ENCODE measurements at regions not wholly inside any gene's neighbourhood (a gene's known extent, or its start where the extent isn't known, plus 50 kb on each side); places are given as distances from the start of the nearest gene placed in this dataset.

- TF ChIP-seq, protein P1, sequence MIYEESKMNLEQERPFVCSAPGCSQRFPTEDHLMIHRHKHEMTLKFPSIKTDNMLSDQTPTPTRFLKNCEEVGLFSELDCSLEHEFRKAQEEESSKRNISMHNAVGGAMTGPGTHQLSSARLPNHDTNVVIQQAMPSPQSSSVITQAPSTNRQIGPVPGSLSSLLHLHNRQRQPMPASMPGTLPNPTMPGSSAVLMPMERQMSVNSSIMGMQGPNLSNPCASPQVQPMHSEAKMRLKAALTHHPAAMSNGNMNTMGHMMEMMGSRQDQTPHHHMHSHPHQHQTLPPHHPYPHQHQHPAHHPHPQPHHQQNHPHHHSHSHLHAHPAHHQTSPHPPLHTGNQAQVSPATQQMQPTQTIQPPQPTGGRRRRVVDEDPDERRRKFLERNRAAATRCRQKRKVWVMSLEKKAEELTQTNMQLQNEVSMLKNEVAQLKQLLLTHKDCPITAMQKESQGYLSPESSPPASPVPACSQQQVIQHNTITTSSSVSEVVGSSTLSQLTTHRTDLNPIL (CRISPR knock-in tag; IDR thresholded peaks at IDR 0.05; ENCODE audit: low read depth) = no peak
Observed at GRCh38 chr20:7090001-7090400, 322.5 kb downstream of the BMP2 start (continued).

DNA sequence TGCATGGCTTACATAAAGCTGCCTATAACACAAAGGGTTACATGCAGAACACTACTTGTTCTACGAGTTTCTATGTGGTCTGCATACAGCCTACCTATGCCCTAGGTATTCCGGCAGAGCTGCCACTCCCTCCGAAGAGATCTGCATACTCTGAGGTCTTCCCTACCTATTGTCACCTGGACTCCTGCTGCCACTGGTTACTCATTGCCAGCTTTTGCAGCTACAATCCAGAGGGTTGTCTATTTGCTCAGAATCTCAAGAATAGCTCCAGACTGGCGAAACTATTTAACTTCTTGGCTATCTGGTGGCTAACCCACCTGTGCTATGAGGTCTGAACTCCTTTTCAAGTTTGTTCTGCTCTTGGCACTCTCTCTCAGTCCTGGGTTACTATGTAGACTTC is 323.3 kb downstream of the BMP2 start:
- no peak for ATAC-seq
- no peak for TF ChIP-seq OSR1 (CRISPR knock-in tag; IDR thresholded peaks at IDR 0.05)
- TF ChIP-seq ZFP3 (CRISPR knock-in tag; IDR thresholded peaks at IDR 0.05) = no peak
- no peak for TF ChIP-seq PPARA (CRISPR knock-in tag; IDR thresholded peaks at IDR 0.05; ENCODE audit: borderline replicate concordance)

DNA sequence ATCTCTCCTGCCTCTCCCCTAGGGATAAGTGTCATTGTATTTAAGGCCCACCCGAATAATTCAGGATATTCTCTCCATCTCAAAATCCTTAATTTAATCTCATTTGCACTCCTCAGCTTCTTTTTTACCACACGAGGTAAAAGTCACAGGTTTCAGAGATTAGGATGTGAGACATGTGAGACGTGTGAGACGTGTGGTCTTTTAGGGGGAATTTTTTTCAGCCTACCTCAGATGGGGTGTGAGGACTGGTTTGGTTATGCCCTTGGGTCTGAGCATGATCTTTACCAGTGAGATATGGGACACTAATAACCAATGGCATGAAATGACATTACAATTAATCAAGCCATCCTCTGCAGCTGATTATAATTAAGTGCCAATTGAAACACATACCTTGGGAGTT is 324.2 kb downstream of the BMP2 start:
- ATAC-seq = no peak
- TF ChIP-seq PPARA (CRISPR knock-in tag; IDR thresholded peaks at IDR 0.05; ENCODE audit: borderline replicate concordance) (no peak), ZNF70 (CRISPR knock-in tag; IDR thresholded peaks at IDR 0.05) (no peak), BACH2 (CRISPR knock-in tag; IDR thresholded peaks at IDR 0.05; ENCODE audit: borderline replicate concordance) (no peak), ZNF565 (CRISPR knock-in tag; conservative IDR thresholded peaks at IDR 0.05; ENCODE audit: low read depth) (no peak), ZC3H10 (CRISPR knock-in tag; IDR thresholded peaks at IDR 0.05) (no peak), RARB (CRISPR knock-in tag; IDR thresholded peaks at IDR 0.05) (no peak), ESRRG (CRISPR knock-in tag; IDR thresholded peaks at IDR 0.05) (no peak)
- TF ChIP-seq, protein P1 (CRISPR knock-in tag; IDR thresholded peaks at IDR 0.05; ENCODE audit: low read depth) = no peak

- ATAC-seq = no peak
Observed at GRCh38 chr20:7094438-7094997, 327.0 kb downstream of the BMP2 start.

More at GRCh38 chr20:7094438-7094997, 327.0 kb downstream of the BMP2 start:
- no peak for TF ChIP-seq CSDC2 (CRISPR knock-in tag; IDR thresholded peaks at IDR 0.05)
- TF ChIP-seq ZFP3 (CRISPR knock-in tag; IDR thresholded peaks at IDR 0.05) = no peak
- TF ChIP-seq ARNTL (CRISPR knock-in tag; IDR thresholded peaks at IDR 0.05; ENCODE audit: borderline replicate concordance, low read depth) = no peak
- TF ChIP-seq TSHZ2 (CRISPR knock-in tag; IDR thresholded peaks at IDR 0.05) = no peak
- TF ChIP-seq ISL1 (CRISPR knock-in tag; IDR thresholded peaks at IDR 0.05) = no peak
- TF ChIP-seq RARB (CRISPR knock-in tag; IDR thresholded peaks at IDR 0.05) = no peak
- TF ChIP-seq, protein P2, sequence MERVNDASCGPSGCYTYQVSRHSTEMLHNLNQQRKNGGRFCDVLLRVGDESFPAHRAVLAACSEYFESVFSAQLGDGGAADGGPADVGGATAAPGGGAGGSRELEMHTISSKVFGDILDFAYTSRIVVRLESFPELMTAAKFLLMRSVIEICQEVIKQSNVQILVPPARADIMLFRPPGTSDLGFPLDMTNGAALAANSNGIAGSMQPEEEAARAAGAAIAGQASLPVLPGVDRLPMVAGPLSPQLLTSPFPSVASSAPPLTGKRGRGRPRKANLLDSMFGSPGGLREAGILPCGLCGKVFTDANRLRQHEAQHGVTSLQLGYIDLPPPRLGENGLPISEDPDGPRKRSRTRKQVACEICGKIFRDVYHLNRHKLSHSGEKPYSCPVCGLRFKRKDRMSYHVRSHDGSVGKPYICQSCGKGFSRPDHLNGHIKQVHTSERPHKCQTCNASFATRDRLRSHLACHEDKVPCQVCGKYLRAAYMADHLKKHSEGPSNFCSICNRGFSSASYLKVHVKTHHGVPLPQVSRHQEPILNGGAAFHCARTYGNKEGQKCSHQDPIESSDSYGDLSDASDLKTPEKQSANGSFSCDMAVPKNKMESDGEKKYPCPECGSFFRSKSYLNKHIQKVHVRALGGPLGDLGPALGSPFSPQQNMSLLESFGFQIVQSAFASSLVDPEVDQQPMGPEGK (CRISPR knock-in tag; IDR thresholded peaks at IDR 0.05; ENCODE audit: borderline replicate concordance) = no peak
- TF ChIP-seq ZNF70 (CRISPR knock-in tag; IDR thresholded peaks at IDR 0.05) = no peak
- TF ChIP-seq GLIS3 (CRISPR knock-in tag; IDR thresholded peaks at IDR 0.05) = no peak
- TF ChIP-seq OSR1 (CRISPR knock-in tag; IDR thresholded peaks at IDR 0.05) = no peak
- TF ChIP-seq TCF4 (CRISPR knock-in tag; IDR thresholded peaks at IDR 0.05; ENCODE audit: borderline replicate concordance) = no peak
- TF ChIP-seq, protein P3, sequence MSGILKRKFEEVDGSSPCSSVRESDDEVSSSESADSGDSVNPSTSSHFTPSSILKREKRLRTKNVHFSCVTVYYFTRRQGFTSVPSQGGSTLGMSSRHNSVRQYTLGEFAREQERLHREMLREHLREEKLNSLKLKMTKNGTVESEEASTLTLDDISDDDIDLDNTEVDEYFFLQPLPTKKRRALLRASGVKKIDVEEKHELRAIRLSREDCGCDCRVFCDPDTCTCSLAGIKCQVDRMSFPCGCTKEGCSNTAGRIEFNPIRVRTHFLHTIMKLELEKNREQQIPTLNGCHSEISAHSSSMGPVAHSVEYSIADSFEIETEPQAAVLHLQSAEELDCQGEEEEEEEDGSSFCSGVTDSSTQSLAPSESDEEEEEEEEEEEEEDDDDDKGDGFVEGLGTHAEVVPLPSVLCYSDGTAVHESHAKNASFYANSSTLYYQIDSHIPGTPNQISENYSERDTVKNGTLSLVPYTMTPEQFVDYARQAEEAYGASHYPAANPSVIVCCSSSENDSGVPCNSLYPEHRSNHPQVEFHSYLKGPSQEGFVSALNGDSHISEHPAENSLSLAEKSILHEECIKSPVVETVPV (CRISPR knock-in tag; IDR thresholded peaks at IDR 0.05) = no peak
- TF ChIP-seq SNAI2 (CRISPR knock-in tag; IDR thresholded peaks at IDR 0.05) = no peak
- no peak for TF ChIP-seq BACH2 (CRISPR knock-in tag; IDR thresholded peaks at IDR 0.05; ENCODE audit: borderline replicate concordance)
- no peak for TF ChIP-seq ZNF565 (CRISPR knock-in tag; conservative IDR thresholded peaks at IDR 0.05; ENCODE audit: low read depth)
- TF ChIP-seq ESRRG (CRISPR knock-in tag; IDR thresholded peaks at IDR 0.05) = no peak
- no peak for TF ChIP-seq ZNF8 (CRISPR knock-in tag; IDR thresholded peaks at IDR 0.05)
- TF ChIP-seq, protein P4, sequence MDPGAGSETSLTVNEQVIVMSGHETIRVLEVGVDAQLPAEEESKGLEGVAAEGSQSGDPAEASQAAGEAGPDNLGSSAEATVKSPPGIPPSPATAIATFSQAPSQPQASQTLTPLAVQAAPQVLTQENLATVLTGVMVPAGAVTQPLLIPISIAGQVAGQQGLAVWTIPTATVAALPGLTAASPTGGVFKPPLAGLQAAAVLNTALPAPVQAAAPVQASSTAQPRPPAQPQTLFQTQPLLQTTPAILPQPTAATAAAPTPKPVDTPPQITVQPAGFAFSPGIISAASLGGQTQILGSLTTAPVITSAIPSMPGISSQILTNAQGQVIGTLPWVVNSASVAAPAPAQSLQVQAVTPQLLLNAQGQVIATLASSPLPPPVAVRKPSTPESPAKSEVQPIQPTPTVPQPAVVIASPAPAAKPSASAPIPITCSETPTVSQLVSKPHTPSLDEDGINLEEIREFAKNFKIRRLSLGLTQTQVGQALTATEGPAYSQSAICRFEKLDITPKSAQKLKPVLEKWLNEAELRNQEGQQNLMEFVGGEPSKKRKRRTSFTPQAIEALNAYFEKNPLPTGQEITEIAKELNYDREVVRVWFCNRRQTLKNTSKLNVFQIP (CRISPR knock-in tag; IDR thresholded peaks at IDR 0.05; ENCODE audit: borderline replicate concordance, low read depth) = no peak
- TF ChIP-seq, protein P1 (CRISPR knock-in tag; IDR thresholded peaks at IDR 0.05; ENCODE audit: low read depth) = no peak

All from SK-N-SH treated with all-trans-retinoic acid at 6 μM for 48 hours (cell line).